ENCODE measurements at regions not wholly inside any gene's neighbourhood (a gene's known extent, or its start where the extent isn't known, plus 50 kb on each side); places are given as distances from the start of the nearest gene placed in this dataset.

GRCh38 chr13:109273326-109273751, 513.0 kb downstream of the IRS2 start:
- Histone ChIP-seq H2BK12ac (ENCODE audit: insufficient read length, low read depth, low read length) (no peak overlapping the region), H4K91ac (ENCODE audit: insufficient read length, low read depth, low read length) (no peak overlapping the region), H3K79me2 (ENCODE audit: insufficient read depth, low read length) (no peaks in the 10 kb centered on the region), H3K79me1 (ENCODE audit: insufficient read depth, low read depth, low read length, poor library complexity, severe bottlenecking) (no peaks in the 10 kb centered on the region), H3K23me2 (ENCODE audit: insufficient read length, low read depth, low read length, poor library complexity, severe bottlenecking) (no peaks in the 10 kb centered on the region), H2BK5ac (ENCODE audit: insufficient read length, low read length) (no peak overlapping the region), H4K20me1 (ENCODE audit: control insufficient read depth, insufficient read depth, insufficient read length) (no peaks in the 10 kb centered on the region), H2BK20ac (ENCODE audit: low read depth, low read length, poor library complexity, severe bottlenecking) (no peak overlapping the region), H3K27ac (ENCODE audit: insufficient read length, low read depth, low read length) (no peak overlapping the region), H3T11ph (ENCODE audit: low read length) (peak overlapping the region; percentile 6), H2AFZ (ENCODE audit: low read length) (no peak overlapping the region), H3K56ac (ENCODE audit: insufficient read length, low read depth, low read length) (no peak overlapping the region), H3K4me1 (ENCODE audit: insufficient read depth, low read length) (peaks cover 9% of the 10 kb centered on the region; the same call in 1 of the 2 replicates), H3K18ac (ENCODE audit: insufficient read length, low read depth, low read length) (no peak overlapping the region), H4K8ac (replicated peaks; ENCODE audit: insufficient read length, low read depth, low read length) (no peak overlapping the region), H3K4ac (ENCODE audit: low read depth, low read length) (no peak overlapping the region), H3K4me2 (ENCODE audit: insufficient read depth, insufficient read length, low read length) (no peak overlapping the region), H2AK5ac (ENCODE audit: insufficient read length, low read length) (no peak overlapping the region), H3K9me3 (ENCODE audit: control insufficient read depth, low read depth, low read length) (no peaks in the 10 kb centered on the region), H3K9ac (ENCODE audit: extremely low read depth, insufficient read length, low read length) (no peak overlapping the region), H3K14ac (ENCODE audit: insufficient read depth, low read length) (no peak overlapping the region), H2BK15ac (ENCODE audit: low read depth, low read length) (no peak overlapping the region), H4K5ac (ENCODE audit: insufficient read length, low read depth, low read length) (no peak overlapping the region), H2BK120ac (ENCODE audit: low read depth, low read length, poor library complexity, severe bottlenecking) (no peak overlapping the region), H3K23ac (ENCODE audit: insufficient read length, low read depth, low read length) (no peak overlapping the region), H3K27me3 (ENCODE audit: insufficient read depth, low read length) (no peaks in the 10 kb centered on the region)
- no peaks in the 10 kb centered on the region; a peak in 1 of 5 replicates for H3K9me3 Mint-ChIP-seq
- no peaks in the 10 kb centered on the region for H3K27me3 Mint-ChIP-seq (ENCODE audit: low read depth)
- DNase-seq, result no peak
- H3K4me1 Mint-ChIP-seq, result peaks cover 50 to 65% of the 10 kb centered on the region in 2 experiments
- 0 out of 7 replicates have a peak overlapping the region, but pooled peaks of 1 of the 3 experiments have one; percentile 71 for H3K27ac Mint-ChIP-seq
- H3K4me3 Mint-ChIP-seq, result peak overlapping the region in 1 of 2 experiments; percentile 19; a peak in 1 of 5 replicates
- TF ChIP-seq CTCF (conservative IDR thresholded peaks at IDR 0.05), result no peak
- WGBS (ENCODE audit: extremely low coverage, insufficient read length, low lambda C conversion rate), result no CpG with 5 or more reads among the region's 3 CpGs
- peaks cover 0 to 8% (median 3%) of the 10 kb centered on the region in 3 experiments; a peak in 4 of 7 replicates for H3K36me3 Mint-ChIP-seq (ENCODE audit: insufficient read depth in 1 of 3, low read depth in 3 of 3)

Measured in H9 (cell line).